ENCODE measurements at regions not wholly inside any gene's neighbourhood (a gene's known extent, or its start where the extent isn't known, plus 50 kb on each side); places are given as distances from the start of the nearest gene placed in this dataset.

DNA sequence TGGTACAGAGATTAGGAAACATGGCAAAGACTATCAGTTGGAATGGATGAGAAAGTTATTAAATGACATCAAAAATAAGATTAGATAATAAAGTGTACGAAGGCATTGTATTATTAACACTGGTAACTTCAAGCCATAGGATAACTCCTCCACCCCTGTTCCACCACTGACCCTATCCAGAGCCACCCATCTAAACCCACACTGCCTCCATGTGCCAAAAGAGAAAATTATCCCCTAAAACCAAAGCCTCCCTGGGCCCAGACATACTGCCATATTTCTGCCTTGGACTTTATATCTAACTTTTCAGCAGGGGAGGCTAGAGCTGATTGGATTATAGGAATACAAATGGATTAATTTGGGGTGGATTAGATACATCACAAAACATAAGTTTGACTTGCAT, 443.7 kb downstream of the BCL11A start:
- TF ChIP-seq ELF4 (IDR thresholded peaks at IDR 0.05), result no peak
- TF ChIP-seq SP1 (IDR thresholded peaks at IDR 0.05), result no peak
- no peak for TF ChIP-seq TARDBP (IDR thresholded peaks at IDR 0.05)
- no peak for TF ChIP-seq FOXK2 (IDR thresholded peaks at IDR 0.05)
- no peak for TF ChIP-seq FOXA1 (IDR thresholded peaks at IDR 0.05)
- TF ChIP-seq BHLHE40 (IDR thresholded peaks at IDR 0.05; ENCODE audit: borderline replicate concordance), result no peak
- TF ChIP-seq L3MBTL2 (conservative IDR thresholded peaks at IDR 0.05), result no peak
- TF ChIP-seq LEF1 (IDR thresholded peaks at IDR 0.05; ENCODE audit: borderline replicate concordance), result no peak
- TF ChIP-seq NFRKB (IDR thresholded peaks at IDR 0.05), result no peak
- no peak for TF ChIP-seq CTBP1 (IDR thresholded peaks at IDR 0.05; ENCODE audit: borderline replicate concordance)
- TF ChIP-seq ARNT (IDR thresholded peaks at IDR 0.05), result no peak
- TF ChIP-seq FOXM1 (IDR thresholded peaks at IDR 0.05; ENCODE audit: borderline replicate concordance), result no peak
- no peak for TF ChIP-seq SUZ12 (IDR thresholded peaks at IDR 0.05)
- no peak for TF ChIP-seq ZNF384 (IDR thresholded peaks at IDR 0.05)

All from HEK293T (cell line).